ENCODE measurements at regions not wholly inside any gene's neighbourhood (a gene's known extent, or its start where the extent isn't known, plus 50 kb on each side); places are given as distances from the start of the nearest gene placed in this dataset.

DNA sequence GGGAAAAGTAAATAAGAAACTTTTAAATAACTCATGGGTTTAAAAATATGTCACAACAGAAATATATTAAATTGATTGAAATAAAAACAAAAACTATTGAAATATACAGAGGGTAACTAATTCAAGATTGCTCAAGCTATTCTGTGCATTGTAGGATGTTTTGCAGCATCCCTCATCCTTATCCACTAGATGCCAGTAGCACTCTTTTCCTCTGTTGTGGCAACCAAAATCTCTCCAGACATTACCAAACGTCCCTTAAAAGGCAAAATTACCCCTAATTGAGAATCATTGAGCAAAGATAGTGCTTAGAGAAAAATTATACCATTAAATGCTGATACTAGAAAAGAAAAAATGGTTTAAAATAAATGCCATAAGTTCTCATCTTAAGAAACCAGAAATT, 682.6 kb downstream of the RWDD3 start:
- peak; percentile 13 for DNase-seq (ENCODE audit: low read depth)
- no peak overlapping the region for H3K4me3 ChIP-seq (ENCODE audit: low read depth, low read length)
- TF ChIP-seq, protein P1, sequence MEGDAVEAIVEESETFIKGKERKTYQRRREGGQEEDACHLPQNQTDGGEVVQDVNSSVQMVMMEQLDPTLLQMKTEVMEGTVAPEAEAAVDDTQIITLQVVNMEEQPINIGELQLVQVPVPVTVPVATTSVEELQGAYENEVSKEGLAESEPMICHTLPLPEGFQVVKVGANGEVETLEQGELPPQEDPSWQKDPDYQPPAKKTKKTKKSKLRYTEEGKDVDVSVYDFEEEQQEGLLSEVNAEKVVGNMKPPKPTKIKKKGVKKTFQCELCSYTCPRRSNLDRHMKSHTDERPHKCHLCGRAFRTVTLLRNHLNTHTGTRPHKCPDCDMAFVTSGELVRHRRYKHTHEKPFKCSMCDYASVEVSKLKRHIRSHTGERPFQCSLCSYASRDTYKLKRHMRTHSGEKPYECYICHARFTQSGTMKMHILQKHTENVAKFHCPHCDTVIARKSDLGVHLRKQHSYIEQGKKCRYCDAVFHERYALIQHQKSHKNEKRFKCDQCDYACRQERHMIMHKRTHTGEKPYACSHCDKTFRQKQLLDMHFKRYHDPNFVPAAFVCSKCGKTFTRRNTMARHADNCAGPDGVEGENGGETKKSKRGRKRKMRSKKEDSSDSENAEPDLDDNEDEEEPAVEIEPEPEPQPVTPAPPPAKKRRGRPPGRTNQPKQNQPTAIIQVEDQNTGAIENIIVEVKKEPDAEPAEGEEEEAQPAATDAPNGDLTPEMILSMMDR (IDR thresholded peaks at IDR 0.05; ENCODE audit: insufficient read depth, low read depth, low read length) = peak; percentile 31

DNA sequence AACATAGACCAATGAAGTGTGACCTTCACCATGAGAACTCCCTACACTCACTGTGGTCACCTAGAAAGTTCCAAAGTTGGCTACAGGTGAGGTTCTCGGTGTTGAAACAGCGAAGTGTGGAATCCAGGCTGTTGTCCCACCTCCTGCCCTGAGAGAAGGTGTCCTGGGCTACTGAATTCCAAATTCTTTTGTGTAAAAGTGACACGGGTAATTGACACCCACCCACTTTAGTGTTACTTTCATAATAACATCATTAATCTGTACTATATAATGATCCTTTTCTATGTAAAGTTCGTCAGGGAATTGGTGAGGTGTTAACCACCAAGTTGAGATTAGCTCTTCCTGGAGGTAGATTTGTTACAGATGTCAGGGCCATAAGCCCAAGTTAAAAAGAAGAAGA, 690.7 kb downstream of the RWDD3 start:
- DNase-seq (ENCODE audit: low read depth) = no peak
- H3K4me3 ChIP-seq (ENCODE audit: low read depth, low read length) = no peak overlapping the region
- TF ChIP-seq, protein P1 (IDR thresholded peaks at IDR 0.05; ENCODE audit: insufficient read depth, low read depth, low read length) = no peak

DNA sequence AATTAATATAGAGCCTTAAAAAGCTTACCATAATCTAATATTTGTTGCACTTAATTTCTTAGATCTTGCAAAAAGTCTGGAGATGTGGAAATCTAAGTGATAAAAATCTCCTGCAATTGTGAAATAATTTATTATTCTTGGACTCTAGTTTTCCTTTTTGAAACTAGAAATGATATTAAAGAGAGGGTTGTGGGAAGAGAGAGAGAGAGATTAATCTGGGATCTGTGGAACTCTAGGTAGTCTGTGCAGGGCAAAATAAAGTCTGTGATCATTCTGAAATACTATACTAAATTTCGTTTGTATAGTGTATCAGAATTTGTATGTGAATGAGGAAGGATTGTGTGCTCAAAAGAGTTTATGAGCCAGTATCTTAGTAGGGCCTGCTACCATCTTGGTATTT, 692.3 kb downstream of the RWDD3 start:
- no peak overlapping the region for H3K4me3 ChIP-seq (ENCODE audit: low read depth, low read length)
- TF ChIP-seq, protein P1 (IDR thresholded peaks at IDR 0.05; ENCODE audit: insufficient read depth, low read depth, low read length) = no peak
- DNase-seq (ENCODE audit: low read depth) = no peak

DNA sequence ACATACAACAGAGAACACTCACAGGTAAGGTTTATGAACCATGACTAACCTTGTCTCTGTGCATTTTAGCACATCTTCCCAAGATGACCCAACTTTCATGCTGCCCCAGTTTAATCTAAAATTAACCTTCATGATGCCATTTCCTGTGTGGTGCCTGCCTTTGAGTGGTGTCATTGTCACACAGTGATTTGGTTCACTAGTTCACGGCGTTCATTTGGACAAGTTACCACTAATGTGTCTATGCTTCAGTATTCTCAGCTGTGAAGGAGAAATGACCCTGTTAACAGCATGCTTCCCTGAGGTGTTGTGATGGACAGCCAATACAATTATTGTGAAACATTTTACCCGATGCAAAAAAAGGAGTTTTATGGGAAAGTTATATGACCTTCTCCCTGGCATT, 693.1 kb downstream of the RWDD3 start:
- TF ChIP-seq, protein P1 (IDR thresholded peaks at IDR 0.05; ENCODE audit: insufficient read depth, low read depth, low read length) = no peak
- no peak for DNase-seq (ENCODE audit: low read depth)
- H3K4me3 ChIP-seq (ENCODE audit: low read depth, low read length) = no peak overlapping the region

DNA sequence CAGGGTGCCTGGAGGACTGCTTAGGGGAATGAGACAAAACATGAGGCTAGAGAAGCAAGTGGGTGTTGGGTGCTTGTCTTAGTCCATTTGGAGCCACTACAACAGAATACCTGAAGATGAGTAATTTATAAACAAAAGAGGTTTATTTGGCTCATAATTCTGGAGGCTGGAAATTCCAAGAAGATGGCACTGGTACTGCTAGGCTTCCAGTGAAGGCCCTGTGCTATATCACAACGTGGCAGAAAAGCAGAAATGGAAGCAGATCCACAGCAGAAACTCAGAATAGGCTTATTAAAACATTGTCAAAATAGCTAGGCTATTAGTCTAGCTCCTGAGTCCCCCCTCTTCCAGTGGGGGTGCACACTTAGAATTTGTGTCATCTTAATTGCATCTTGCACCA, 701.7 kb downstream of the RWDD3 start:
- DNase-seq (ENCODE audit: low read depth) = no peak
- no peak overlapping the region for H3K4me3 ChIP-seq (ENCODE audit: low read depth, low read length)
- TF ChIP-seq, protein P1 (IDR thresholded peaks at IDR 0.05; ENCODE audit: insufficient read depth, low read depth, low read length) = no peak

DNA sequence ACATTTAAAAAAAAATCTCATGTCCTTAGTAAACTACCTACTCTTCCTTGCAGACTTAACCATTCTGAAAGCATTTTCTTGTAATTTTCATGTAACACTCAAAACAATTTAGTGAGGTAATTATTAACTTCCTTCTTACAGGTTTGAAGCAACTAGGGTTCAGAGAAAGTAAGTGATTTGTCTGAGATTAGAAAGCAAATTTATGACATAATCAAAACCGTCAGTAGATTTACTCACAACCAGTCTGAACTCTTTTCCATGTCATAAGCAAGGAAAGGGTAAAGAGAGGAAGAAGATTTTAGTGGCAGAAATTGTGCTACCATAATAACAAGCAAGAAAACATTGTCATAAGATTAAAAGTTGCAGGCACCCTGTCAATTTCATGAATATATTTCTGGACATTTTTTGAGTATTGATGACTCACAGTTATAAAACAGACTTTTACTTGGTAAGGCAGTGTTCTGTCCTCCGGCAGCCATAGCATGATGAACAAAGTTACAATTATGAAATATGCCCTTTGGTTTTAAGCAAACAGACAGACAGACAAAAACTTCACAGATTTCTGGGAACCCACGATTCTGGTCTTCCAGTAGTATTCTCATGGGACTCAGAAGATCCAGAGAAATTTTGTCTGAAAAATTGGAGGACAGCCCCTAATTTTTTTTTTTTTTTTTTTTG, 707.2 kb downstream of the RWDD3 start:
- TF ChIP-seq, protein P1 (IDR thresholded peaks at IDR 0.05; ENCODE audit: insufficient read depth, low read depth, low read length) = no peak
- no peak overlapping the region for H3K4me3 ChIP-seq (ENCODE audit: low read depth, low read length)

DNA sequence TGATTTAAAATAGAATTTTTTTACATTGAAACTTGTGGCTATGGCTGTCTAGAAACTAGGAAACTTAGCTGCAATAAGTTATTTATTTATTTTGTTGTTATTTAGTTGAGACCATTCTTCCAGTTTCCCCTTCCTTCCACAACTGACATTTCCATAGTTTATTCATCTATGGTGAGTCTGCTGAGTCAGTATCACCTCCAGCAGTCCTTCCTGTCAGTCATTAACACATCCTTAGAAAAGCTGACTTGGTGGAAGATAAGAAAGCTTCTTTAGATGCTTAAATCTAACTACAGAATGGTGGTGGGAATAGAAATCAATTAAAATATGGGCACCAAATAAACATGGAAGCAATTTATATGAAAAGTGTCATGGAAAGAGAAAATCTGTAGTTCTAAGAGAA, 714.0 kb downstream of the RWDD3 start:
- TF ChIP-seq, protein P1 (IDR thresholded peaks at IDR 0.05; ENCODE audit: insufficient read depth, low read depth, low read length) = no peak
- H3K4me3 ChIP-seq (ENCODE audit: low read depth, low read length) = no peak overlapping the region
- DNase-seq (ENCODE audit: low read depth) = no peak

More for the DNA sequence above, 707.2 kb downstream of the RWDD3 start:
- DNase-seq (ENCODE audit: low read depth) = no peak
